CD4-positive, alpha-beta T cell treated with Interleukin-17A for 4 hours (primary cell): ENCODE measurements at regions not wholly inside any gene's neighbourhood (a gene's known extent, or its start where the extent isn't known, plus 50 kb on each side); places are given as distances from the start of the nearest gene placed in this dataset.
"Not testable (repeated sequence)": the region's sequence is repeated elsewhere in the genome, so short reads cannot be mapped to it uniquely, and the experiment has no call there.

ENCODE experiments used
- DNase-seq: peaks from one replicate; pipeline ENCODE4 v3.0.0-alpha.2; 2020; ENCODE audit warnings: mixed read lengths

- DNase-seq, result no peak
These were observed 164.1 kb upstream of the KCNQ5 start for GRCh38 chr6:72457738-72458137.

- DNase-seq, result no peak
These were observed 163.3 kb upstream of the KCNQ5 start for GRCh38 chr6:72458521-72458920.

GRCh38 chr6:72461144-72461543 lies 160.7 kb upstream of the KCNQ5 start:
- no peak for DNase-seq

GRCh38 chr6:72464246-72464645 lies 157.6 kb upstream of the KCNQ5 start:
- DNase-seq, result no peak

GRCh38 chr6:72464791-72465691 lies 156.8 kb upstream of the KCNQ5 start:
- DNase-seq, result no peak

GRCh38 chr6:72466471-72466870 lies 155.4 kb upstream of the KCNQ5 start:
- no peak for DNase-seq

- DNase-seq, result no peak
These were observed 154.8 kb upstream of the KCNQ5 start for GRCh38 chr6:72466971-72467566.

GRCh38 chr6:72469406-72469983 lies 152.4 kb upstream of the KCNQ5 start:
- DNase-seq, result not testable (repeated sequence)

- no peak for DNase-seq
These were observed 145.8 kb upstream of the KCNQ5 start for GRCh38 chr6:72476051-72476450.

GRCh38 chr6:72476646-72477045 lies 145.2 kb upstream of the KCNQ5 start:
- no peak for DNase-seq

- DNase-seq, result no peak
These were observed 126.4 kb upstream of the KCNQ5 start for GRCh38 chr6:72495441-72495840.

GRCh38 chr6:72497186-72497585 lies 124.7 kb upstream of the KCNQ5 start:
- no peak for DNase-seq

GRCh38 chr6:72500669-72501068 lies 121.2 kb upstream of the KCNQ5 start:
- no peak for DNase-seq

- DNase-seq, result no peak
These were observed 117.5 kb upstream of the KCNQ5 start for GRCh38 chr6:72504406-72504805.

- no peak for DNase-seq
These were observed 116.4 kb upstream of the KCNQ5 start for GRCh38 chr6:72505446-72505845.

GRCh38 chr6:72519871-72520270 lies 102.0 kb upstream of the KCNQ5 start:
- DNase-seq, result no peak

- DNase-seq, result no peak
These were observed 100.2 kb upstream of the KCNQ5 start for GRCh38 chr6:72521684-72522083.

GRCh38 chr6:72522735-72523141 lies 99.1 kb upstream of the KCNQ5 start:
- peak; percentile 43 for DNase-seq

- no peak for DNase-seq
These were observed 97.7 kb upstream of the KCNQ5 start for GRCh38 chr6:72524011-72524645.

GRCh38 chr6:72525821-72526510 lies 95.9 kb upstream of the KCNQ5 start:
- DNase-seq, result no peak

GRCh38 chr6:72530152-72530551 lies 91.7 kb upstream of the KCNQ5 start:
- DNase-seq, result no peak

- DNase-seq, result no peak
These were observed 91.1 kb upstream of the KCNQ5 start for GRCh38 chr6:72530750-72531149.

- DNase-seq, result no peak
These were observed 88.3 kb upstream of the KCNQ5 start for GRCh38 chr6:72533606-72534005.
